HepG2 (cell line): ENCODE measurements at regions not wholly inside any gene's neighbourhood (a gene's known extent, or its start where the extent isn't known, plus 50 kb on each side); places are given as distances from the start of the nearest gene placed in this dataset.

Source experiments
- ATAC-seq: fragments of 200-7000 bp; cut with Tn5 transposase; 3 replicates; pipeline ENCODE4 v1.9.1; 2020; ENCODE audit warnings: mild to moderate bottlenecking, moderate library complexity
- BruUV-seq: library from RNA; stranded (reverse); fragments of 400-500 nt; replicated peaks from 2 replicates; lab custom pipeline; 2021; lab: Mats Ljungman, UMichigan
- CTCF ChIA-PET: fragments of 300-600 bp; formaldehyde crosslinking; extraction: SDS; loops from one replicate; lab custom pipeline; 2021; ENCODE audit warnings: low total read pairs, inconsistent platforms, low intra/inter-chr PET ratio; lab: Yijun Ruan, JAX
- POLR2A ChIA-PET: fragments of 350-600 bp; sonication (Branson Sonifier 250); formaldehyde crosslinking; loops from one replicate; lab custom pipeline; 2020; ENCODE audit warnings: antibody characterized with exemption, inconsistent platforms; lab: Yijun Ruan, JAX
- DNase-seq: peaks from one replicate; pipeline ENCODE4 v3.0.0-alpha.2; 2015; ENCODE audit warnings: low spot score
- FAIRE-seq: peaks from 3 replicates; lab custom pipeline; 2011; peaks lifted over from hg19 to GRCh38; lab: Jason Lieb, UNC
- H2AFZ ChIP-seq: one replicate; pipeline ENCODE4 v1.6.1; 2011; ENCODE audit warnings: low read length, inconsistent platforms
- H3K27ac ChIP-seq: fragments of 300-600 bp; 3 replicates; pipeline ENCODE4 v1.8.0; 2011; ENCODE audit warnings: mixed run types, mild to moderate bottlenecking, mixed read lengths, low read length, inconsistent platforms; ENCODE audit not compliant: insufficient read depth; ENCODE audit errors: extremely low read length
- H3K27me3 ChIP-seq, 2 experiments: fragments of 200-600 bp in 1 of 2; 2 replicates in 1 of 2; 3 replicates in 1 of 2; pipeline versions ENCODE4 v1.6.0 to v1.8.0; 2011; ENCODE audit warnings: low read length in 2 of 2, mild to moderate bottlenecking in 2 of 2, moderate library complexity in 2 of 2, inconsistent platforms in 1 of 2; ENCODE audit not compliant: insufficient read depth in 2 of 2, control insufficient read depth in 1 of 2
- H3K36me3 ChIP-seq, 2 experiments: fragments of 200-600 bp in 1 of 2; replicated peaks in 1 of 2; 2 replicates in 1 of 2; 3 replicates in 1 of 2; pipeline versions ENCODE4 v1.5.1 to v1.8.0; 2011; ENCODE audit warnings: low read length in 2 of 2, inconsistent platforms in 1 of 2; ENCODE audit not compliant: insufficient read depth in 2 of 2, control insufficient read depth in 1 of 2
- H3K4me1 ChIP-seq: 2 replicates; pipeline ENCODE4 v1.5.1; 2012; ENCODE audit warnings: low read length, inconsistent platforms; ENCODE audit not compliant: insufficient read depth
- H3K4me2 ChIP-seq: 2 replicates; pipeline ENCODE4 v1.6.0; 2011; ENCODE audit warnings: low read depth, low read length, inconsistent platforms
- H3K4me3 ChIP-seq, 3 experiments: fragments of 200-600 bp in 1 of 3; sonication (generic), shearing (Covaris generic) in 1 of 3; replicated peaks in 1 of 3; 2 replicates each; pipeline ENCODE4 v1.5.1; 2011 to 2016; ENCODE audit warnings: low read length in 3 of 3, inconsistent platforms in 2 of 3, low read depth in 2 of 3, mild to moderate bottlenecking in 2 of 3, control low read depth in 1 of 3, mixed read lengths in 1 of 3; ENCODE audit not compliant: insufficient read depth in 1 of 3
- H3K79me2 ChIP-seq: one replicate; pipeline ENCODE4 v1.6.1; 2011; ENCODE audit warnings: low read length, inconsistent platforms; ENCODE audit not compliant: insufficient read depth
- H3K9ac ChIP-seq: 2 replicates; pipeline ENCODE4 v1.6.0; 2011; ENCODE audit warnings: mild to moderate bottlenecking, low read depth, low read length, inconsistent platforms; ENCODE audit not compliant: insufficient read depth
- H3K9me3 ChIP-seq: 2 replicates; pipeline ENCODE4 v1.5.1; 2012; ENCODE audit warnings: mild to moderate bottlenecking, low read length
- H4K20me1 ChIP-seq: 2 replicates; pipeline ENCODE4 v1.6.0; 2011; ENCODE audit warnings: inconsistent platforms, mild to moderate bottlenecking, low read length, moderate library complexity; ENCODE audit not compliant: insufficient read depth
- AHDC1 ChIP-seq: sonication (generic); formaldehyde crosslinking; IDR thresholded peaks from 2 replicates; pipeline ENCODE4 v1.5.1; 2020; ENCODE audit warnings: mild to moderate bottlenecking, missing genetic modification reagents, borderline replicate concordance
- ARID2 ChIP-seq: sonication (generic); formaldehyde crosslinking; IDR thresholded peaks from 2 replicates; pipeline ENCODE4 v1.8.1; 2022; ENCODE audit warnings: mild to moderate bottlenecking, missing genetic modification reagents, borderline replicate concordance
- CREM ChIP-seq, 2 experiments: sonication (generic) in 1 of 2; formaldehyde crosslinking in 1 of 2; IDR thresholded peaks; 2 replicates each; pipeline versions ENCODE4 v1.4.0 to v1.6.1; 2016 to 2020; ENCODE audit warnings: antibody characterized with exemption in 1 of 2, mild to moderate bottlenecking in 1 of 2, missing genetic modification reagents in 1 of 2
- E2F1 ChIP-seq: sonication (generic); formaldehyde crosslinking; IDR thresholded peaks from 2 replicates; pipeline ENCODE4 v1.5.0; 2020; ENCODE audit warnings: missing genetic modification reagents
- FIP1L1 ChIP-seq: fragments of 200-400 bp; formaldehyde crosslinking; IDR thresholded peaks from 2 replicates; pipeline ENCODE4 v1.6.1; 2018; ENCODE audit warnings: low read depth, mild to moderate bottlenecking, low read length, moderate library complexity, borderline replicate concordance; ENCODE audit not compliant: insufficient read depth
- FOXA3 ChIP-seq: IDR thresholded peaks from 2 replicates; pipeline ENCODE4 v1.6.1; 2016; ENCODE audit warnings: missing genetic modification reagents, missing compliant biosample characterization
- HOXA9 ChIP-seq: sonication (generic); formaldehyde crosslinking; IDR thresholded peaks from 2 replicates; pipeline ENCODE4 v1.8.1; 2022; ENCODE audit warnings: missing genetic modification reagents, mild to moderate bottlenecking, moderate library complexity, borderline replicate concordance
- MIXL1 ChIP-seq: IDR thresholded peaks from 2 replicates; pipeline ENCODE4 v1.6.1; 2016
- ZNF329 ChIP-seq: sonication (generic); formaldehyde crosslinking; IDR thresholded peaks from 2 replicates; pipeline ENCODE4 v1.9.0; 2021; ENCODE audit warnings: low read depth, mild to moderate bottlenecking, missing genetic modification reagents
- ZNF446 ChIP-seq: sonication (generic); formaldehyde crosslinking; IDR thresholded peaks from 2 replicates; pipeline ENCODE4 v1.5.0; 2020; ENCODE audit warnings: mild to moderate bottlenecking, missing genetic modification reagents
- ZNF501 ChIP-seq: sonication (generic); formaldehyde crosslinking; IDR thresholded peaks from 2 replicates; pipeline ENCODE4 v1.5.1; 2020; ENCODE audit warnings: mild to moderate bottlenecking, moderate library complexity, missing genetic modification reagents
- ZSCAN31 ChIP-seq: sonication (generic); formaldehyde crosslinking; IDR thresholded peaks from 2 replicates; pipeline ENCODE4 v1.5.0; 2020; ENCODE audit warnings: low read depth, mild to moderate bottlenecking, missing genetic modification reagents
- WGBS: methylation state at CpG from one replicate; pipeline ENCODE4 v1.1.6; 2017; ENCODE audit warnings: low lambda C conversion rate; 5-methylcytosine and 5-hydroxymethylcytosine counted together
- in situ Hi-C: cut with HindIII; loops from 2 replicates; pipeline ENCODE4 v1.10.0; 2017; ENCODE audit warnings: low pct_unique_long_range_greater_than_20kb; ENCODE audit not compliant: extremely low pct_ligation_motif_present
- intact Hi-C: fragments of 100-400 bp; cut with micrococcal nuclease; formaldehyde crosslinking; loops from one replicate; pipeline ENCODE4 v1.10.0; 2022; ENCODE audit not compliant: unreplicated experiment

- WGBS, result 0% methylated on average over 1 of the region's 1 CpG
- POLR2A ChIA-PET, result no interaction called here
- TF ChIP-seq ZNF501 (no peak), ZNF329 (CRISPR knock-in tag) (no peak), HOXA9 (CRISPR knock-in tag) (no peak), ZNF446 (CRISPR knock-in tag) (no peak), E2F1 (CRISPR knock-in tag) (no peak)
- no peaks in the 10 kb centered on the region for H3K36me3 ChIP-seq
- intact Hi-C loops, result no loop called here
- H4K20me1 ChIP-seq, result no peaks in the 10 kb centered on the region
- no peak for DNase-seq
- CTCF ChIA-PET, result no interaction called here
- H3K79me2 ChIP-seq, result no peaks in the 10 kb centered on the region
- no peak overlapping the region for H3K9ac ChIP-seq
- no peaks in the 10 kb centered on the region for H3K9me3 ChIP-seq
- H3K4me2 ChIP-seq, result no peak overlapping the region
- no peak overlapping the region for H2AFZ ChIP-seq
- no peak for FAIRE-seq
- ATAC-seq, result no peak
- no TSS peak for BruUV-seq
- no peak overlapping the region for H3K27ac ChIP-seq
- H3K4me3 ChIP-seq, result no peak overlapping the region
- in situ Hi-C loops, result no loop called here
- H3K4me1 ChIP-seq, result no peaks in the 10 kb centered on the region
- H3K27me3 ChIP-seq, result no peaks in the 10 kb centered on the region; a peak in 1 of 5 replicates
These were observed 204.0 kb upstream of the BTG1 start for GRCh38 chr12:92349635-92350034.

- H3K4me1 ChIP-seq, result peaks cover 8% of the 10 kb centered on the region; the same call in 1 of the 2 replicates
- no peak overlapping the region for H2AFZ ChIP-seq
- no peak overlapping the region for H3K4me2 ChIP-seq
- DNase-seq, result no peak
- no peaks in the 10 kb centered on the region for H3K9me3 ChIP-seq
- in situ Hi-C loops, result no loop called here
- H3K4me3 ChIP-seq, result no peak overlapping the region
- H3K27me3 ChIP-seq, result no peaks in the 10 kb centered on the region
- 86% methylated on average over 1 of the region's 1 CpG for WGBS
- H3K9ac ChIP-seq, result no peak overlapping the region
- ChIA-PET CTCF (no interaction called here), POLR2A (no interaction called here)
- BruUV-seq, result no TSS peak
- no peak for FAIRE-seq
- no peaks in the 10 kb centered on the region for H4K20me1 ChIP-seq
- no peak overlapping the region for H3K27ac ChIP-seq
- no peaks in the 10 kb centered on the region for H3K79me2 ChIP-seq
- intact Hi-C loops, result no loop called here
- no peaks in the 10 kb centered on the region for H3K36me3 ChIP-seq
- ATAC-seq, result no peak
- TF ChIP-seq AHDC1 (CRISPR knock-in tag) (no peak), ARID2 (CRISPR knock-in tag) (no peak), ZSCAN31 (CRISPR knock-in tag) (no peak), CREM (IDR thresholded peaks at IDR 0.05) (no peak), CREM (CRISPR knock-in tag; IDR thresholded peaks at IDR 0.05) (no peak), MIXL1 (no peak), FOXA3 (CRISPR knock-in tag) (no peak), FIP1L1 (no peak)
These were observed 196.9 kb upstream of the BTG1 start for GRCh38 chr12:92342574-92342973.
